Activated CD4-positive, alpha-beta T cell treated with anti-CD3 and anti-CD28 coated beads for 36 hours (primary cell): ENCODE measurements at regions not wholly inside any gene's neighbourhood (a gene's known extent, or its start where the extent isn't known, plus 50 kb on each side); places are given as distances from the start of the nearest gene placed in this dataset.
"Not testable (repeated sequence)": the region's sequence is repeated elsewhere in the genome, so short reads cannot be mapped to it uniquely, and the experiment has no call there.

Experiments used
- ATAC-seq: fragments of 200-7000 bp; cut with Tn5 transposase; one replicate; pipeline ENCODE4 v1.10.0; 2021; ENCODE audit warnings: mild to moderate bottlenecking, moderate library complexity
- CTCF ChIA-PET: fragments of 350-600 bp; sonication (Branson Sonifier 250); formaldehyde crosslinking; loops from one replicate; lab custom pipeline; 2021; ENCODE audit warnings: antibody characterized with exemption; lab: Charles Lee
- POLR2A ChIA-PET: fragments of 350-600 bp; sonication (Branson Sonifier 250); formaldehyde crosslinking; loops from one replicate; lab custom pipeline; 2021; ENCODE audit warnings: antibody characterized with exemption, inconsistent platforms; lab: Charles Lee
- DNase-seq: peaks from one replicate; pipeline ENCODE4 v3.0.0-alpha.2; 2020
- H3K27ac Mint-ChIP-seq: one replicate; pipeline ENCODE4 v1.8.0; 2021; ENCODE audit warnings: mixed read lengths
- H3K27me3 Mint-ChIP-seq: one replicate; pipeline ENCODE4 v1.8.0; 2021; ENCODE audit warnings: mixed read lengths
- H3K36me3 Mint-ChIP-seq: one replicate; pipeline ENCODE4 v1.8.0; 2021; ENCODE audit warnings: low read depth, mixed read lengths
- H3K4me1 Mint-ChIP-seq: one replicate; pipeline ENCODE4 v1.8.0; 2021; ENCODE audit warnings: mixed read lengths
- H3K4me3 Mint-ChIP-seq: one replicate; pipeline ENCODE4 v1.8.0; 2021; ENCODE audit warnings: mild to moderate bottlenecking, moderate library complexity, mixed read lengths
- H3K9me3 Mint-ChIP-seq: one replicate; pipeline ENCODE4 v1.8.0; 2021; ENCODE audit warnings: low read depth, mixed read lengths
- intact Hi-C, 2 experiments: fragments of 100-400 bp; cut with DNase I in 1 of 2; cut with micrococcal nuclease in 1 of 2; formaldehyde crosslinking; loops; one replicate each; pipeline versions ENCODE4 v1.14.2 to v1.15.1; 2022 to 2024; cut with DNase I, micrococcal nuclease

- no peaks in the 10 kb centered on the region for H3K9me3 Mint-ChIP-seq
- DNase-seq (no peak), ATAC-seq (no peak)
- no peak overlapping the region for H3K4me3 Mint-ChIP-seq
- H3K4me1 Mint-ChIP-seq, result no peaks in the 10 kb centered on the region
- no peak overlapping the region for H3K27ac Mint-ChIP-seq
- ChIA-PET POLR2A (no interaction called here), CTCF (no interaction called here)
- H3K27me3 Mint-ChIP-seq, result peaks cover 16% of the 10 kb centered on the region
- intact Hi-C loops, result no loop called here
- peaks cover 2% of the 10 kb centered on the region for H3K36me3 Mint-ChIP-seq
These were observed 207.4 kb upstream of the EEF2KMT start for GRCh38 chr16:5305023-5305422.

GRCh38 chr16:5302372-5303114, 204.9 kb upstream of the EEF2KMT start:
- H3K4me3 Mint-ChIP-seq, result no peak overlapping the region
- intact Hi-C loops, result no loop called here

GRCh38 chr16:5298202-5298601, 200.6 kb upstream of the EEF2KMT start:
- no peak for DNase-seq
- Mint-ChIP-seq H3K36me3 (peaks cover 2% of the 10 kb centered on the region), H3K4me3 (no peak overlapping the region), H3K4me1 (no peaks in the 10 kb centered on the region), H3K27me3 (peaks cover 6% of the 10 kb centered on the region), H3K9me3 (no peaks in the 10 kb centered on the region), H3K27ac (no peak overlapping the region)
- ATAC-seq, result no peak
- ChIA-PET CTCF (no interaction called here), POLR2A (no interaction called here)
- intact Hi-C loops, result no loop called here

More at GRCh38 chr16:5302372-5303114, 204.9 kb upstream of the EEF2KMT start:
- no peak overlapping the region for H3K27ac Mint-ChIP-seq
- POLR2A ChIA-PET, result no interaction called here
- H3K4me1 Mint-ChIP-seq, result no peaks in the 10 kb centered on the region
- H3K27me3 Mint-ChIP-seq, result peaks cover 16% of the 10 kb centered on the region
- H3K9me3 Mint-ChIP-seq, result no peaks in the 10 kb centered on the region
- ATAC-seq (no peak), DNase-seq (no peak)
- CTCF ChIA-PET, result interaction anchor here (0.7 kb wide), 1 partner anchor 314 kb away, joined by 3 read pairs; no protein-coding TSS in a partner anchor
- H3K36me3 Mint-ChIP-seq, result peaks cover 2% of the 10 kb centered on the region

- ChIA-PET POLR2A (interaction anchor here (0.7 kb wide), 1 partner anchor 128 kb away, joined by 8 read pairs; no protein-coding TSS in a partner anchor), CTCF (interaction anchor here (0.6 kb wide), 2 partner anchors 296 to 649 kb away, joined by 3 read pairs; no protein-coding TSS in a partner anchor)
- Mint-ChIP-seq H3K4me3 (no peak overlapping the region), H3K27ac (no peak overlapping the region), H3K36me3 (peaks cover 2% of the 10 kb centered on the region), H3K27me3 (peaks cover 6% of the 10 kb centered on the region), H3K4me1 (no peaks in the 10 kb centered on the region), H3K9me3 (no peaks in the 10 kb centered on the region)
- DNase-seq, result no peak
- intact Hi-C loops, result no loop called here
- no peak for ATAC-seq
These were observed 198.6 kb upstream of the EEF2KMT start for GRCh38 chr16:5296176-5296575.

- H3K4me3 Mint-ChIP-seq, H3K36me3 Mint-ChIP-seq, DNase-seq, intact Hi-C loops, H3K9me3 Mint-ChIP-seq, H3K4me1 Mint-ChIP-seq, H3K27ac Mint-ChIP-seq, CTCF ChIA-PET, ATAC-seq, POLR2A ChIA-PET, H3K27me3 Mint-ChIP-seq: not testable (repeated sequence)
These were observed 197.7 kb upstream of the EEF2KMT start for GRCh38 chr16:5295304-5295703.

GRCh38 chr16:5282152-5282551, 184.6 kb upstream of the EEF2KMT start:
- DNase-seq, H3K4me3 Mint-ChIP-seq, CTCF ChIA-PET, ATAC-seq, intact Hi-C loops, H3K27ac Mint-ChIP-seq, H3K4me1 Mint-ChIP-seq, H3K27me3 Mint-ChIP-seq, H3K36me3 Mint-ChIP-seq, POLR2A ChIA-PET: not testable (repeated sequence)
- peaks cover 29% of the 10 kb centered on the region for H3K9me3 Mint-ChIP-seq

- Mint-ChIP-seq H3K36me3 (no peaks in the 10 kb centered on the region), H3K9me3 (no peaks in the 10 kb centered on the region), H3K27ac (no peak overlapping the region), H3K4me3 (no peak overlapping the region), H3K4me1 (no peaks in the 10 kb centered on the region), H3K27me3 (peaks cover 15% of the 10 kb centered on the region)
- intact Hi-C loops, result no loop called here
- DNase-seq, result no peak
- CTCF ChIA-PET, result no interaction called here
- POLR2A ChIA-PET, result no interaction called here
- no peak for ATAC-seq
These were observed 159.9 kb upstream of the EEF2KMT start for GRCh38 chr16:5257462-5257861.

GRCh38 chr16:5252791-5253190, 155.2 kb upstream of the EEF2KMT start:
- Mint-ChIP-seq H3K4me1 (no peaks in the 10 kb centered on the region), H3K36me3 (no peaks in the 10 kb centered on the region), H3K27me3 (peaks cover 8% of the 10 kb centered on the region), H3K27ac (no peak overlapping the region), H3K4me3 (no peak overlapping the region), H3K9me3 (no peaks in the 10 kb centered on the region)
- ATAC-seq, result no peak
- no peak for DNase-seq
- ChIA-PET CTCF (no interaction called here), POLR2A (no interaction called here)
- intact Hi-C loops, result no loop called here

- POLR2A ChIA-PET, result not testable (repeated sequence)
These were observed 149.8 kb upstream of the EEF2KMT start for GRCh38 chr16:5247403-5247802.

GRCh38 chr16:5240278-5240626, 142.7 kb upstream of the EEF2KMT start:
- CTCF ChIA-PET, result interaction anchor here (1.2 kb wide), 2 partner anchors 373 to 376 kb away, joined by 3 to 4 read pairs; no protein-coding TSS in a partner anchor
- not testable (repeated sequence) for H3K27ac Mint-ChIP-seq, H3K4me3 Mint-ChIP-seq

More at GRCh38 chr16:5247403-5247802, 149.8 kb upstream of the EEF2KMT start:
- H3K27me3 Mint-ChIP-seq, ATAC-seq, DNase-seq, H3K4me1 Mint-ChIP-seq, H3K9me3 Mint-ChIP-seq, H3K36me3 Mint-ChIP-seq, H3K4me3 Mint-ChIP-seq, H3K27ac Mint-ChIP-seq, CTCF ChIA-PET, intact Hi-C loops: not testable (repeated sequence)

GRCh38 chr16:5239472-5240277, 142.1 kb upstream of the EEF2KMT start:
- POLR2A ChIA-PET, H3K27ac Mint-ChIP-seq, H3K4me1 Mint-ChIP-seq, H3K4me3 Mint-ChIP-seq, H3K9me3 Mint-ChIP-seq, ATAC-seq, H3K36me3 Mint-ChIP-seq: not testable (repeated sequence)
- peak; percentile 71 for DNase-seq
- CTCF ChIA-PET, result interaction anchor here (1.2 kb wide), 2 partner anchors 374 to 377 kb away, joined by 3 to 4 read pairs; no protein-coding TSS in a partner anchor
- intact Hi-C loops, result loop anchor here (1.0 to 10.0 kb wide), 5 partner anchors 245 to 1404 kb away; no protein-coding TSS in a partner anchor
- H3K27me3 Mint-ChIP-seq, result peaks cover 19% of the 10 kb centered on the region

More at GRCh38 chr16:5240278-5240626, 142.7 kb upstream of the EEF2KMT start:
- ATAC-seq, H3K9me3 Mint-ChIP-seq, H3K4me1 Mint-ChIP-seq, DNase-seq, H3K36me3 Mint-ChIP-seq, POLR2A ChIA-PET, intact Hi-C loops: not testable (repeated sequence)
- peaks cover 23% of the 10 kb centered on the region for H3K27me3 Mint-ChIP-seq
